Liver (tissue), 8 donors: ENCODE measurements at regions not wholly inside any gene's neighbourhood (a gene's known extent, or its start where the extent isn't known, plus 50 kb on each side); places are given as distances from the start of the nearest gene placed in this dataset.

ENCODE experiments used
- DNase-seq: peaks from one replicate; pipeline ENCODE4 v3.0.0-alpha.2; 2017; ENCODE audit warnings: low spot score
- H3K27ac ChIP-seq, 2 donors: one replicate each; pipeline ENCODE4 v1.7.0; 2013; ENCODE audit warnings: inconsistent platforms in 2 of 2, low read length in 2 of 2, control low read depth in 1 of 2, low read depth in 1 of 2, mild to moderate bottlenecking in 1 of 2
- H3K27me3 ChIP-seq, 4 donors: one replicate each; pipeline versions ENCODE4 v1.6.1 to v1.7.0; 2013; ENCODE audit warnings: low read length in 3 of 4, inconsistent platforms in 1 of 4, mild to moderate bottlenecking in 1 of 4, moderate library complexity in 1 of 4; ENCODE audit not compliant: control insufficient read depth in 4 of 4, insufficient read depth in 4 of 4
- H3K36me3 ChIP-seq, 4 donors: one replicate each; pipeline versions ENCODE4 v1.6.1 to v1.7.0; 2013; ENCODE audit warnings: low read length in 3 of 4, mild to moderate bottlenecking in 3 of 4, low read depth in 1 of 4, moderate library complexity in 1 of 4; ENCODE audit not compliant: control insufficient read depth in 4 of 4, insufficient read depth in 3 of 4
- H3K4me1 ChIP-seq, 4 donors: one replicate each; pipeline versions ENCODE4 v1.6.1 to v1.7.0; 2013; ENCODE audit warnings: low read length in 3 of 4, mild to moderate bottlenecking in 3 of 4, moderate library complexity in 1 of 4; ENCODE audit not compliant: control insufficient read depth in 4 of 4, insufficient read depth in 4 of 4
- H3K4me3 ChIP-seq, 3 donors: one replicate each; pipeline versions ENCODE4 v1.6.1 to v1.7.0; 2013; ENCODE audit warnings: low read length in 3 of 3, control low read depth in 1 of 3, low read depth in 1 of 3, mild to moderate bottlenecking in 1 of 3
- H3K9ac ChIP-seq, 2 donors: one replicate each; pipeline ENCODE4 v1.7.0; 2013; ENCODE audit warnings: low read length in 2 of 2, mild to moderate bottlenecking in 2 of 2, moderate library complexity in 2 of 2, control low read depth in 1 of 2, low read depth in 1 of 2
- H3K9me3 ChIP-seq, 4 donors: one replicate each; pipeline versions ENCODE4 v1.6.1 to v1.7.0; 2013; ENCODE audit warnings: low read length in 3 of 4; ENCODE audit not compliant: control insufficient read depth in 4 of 4
- CTCF ChIP-seq: fragments of 150-350 bp; IDR thresholded peaks from 2 replicates; pipeline ENCODE4 v1.5.1; 2017; ENCODE audit warnings: improper control_type of control experiment, low read depth, low read length; ENCODE audit not compliant: missing input control
- EGR1 ChIP-seq, 2 donors: IDR thresholded peaks; 2 replicates each; pipeline ENCODE4 v1.6.1; 2016 to 2018; ENCODE audit warnings: antibody characterized with exemption in 2 of 2, low read depth in 2 of 2
- GABPA ChIP-seq, 2 donors: IDR thresholded peaks in 1 of 2; conservative IDR thresholded peaks in 1 of 2; 2 replicates each; pipeline ENCODE4 v1.6.1; 2016; ENCODE audit warnings: antibody characterized with exemption in 2 of 2, mild to moderate bottlenecking in 1 of 2, moderate library complexity in 1 of 2
- HNF4A ChIP-seq, 2 donors: conservative IDR thresholded peaks; 2 replicates each; pipeline ENCODE4 v1.6.1; 2016; ENCODE audit warnings: antibody characterized with exemption in 2 of 2, mild to moderate bottlenecking in 2 of 2
- HNF4G ChIP-seq: IDR thresholded peaks from 2 replicates; pipeline ENCODE4 v1.6.1; 2016; ENCODE audit warnings: antibody characterized with exemption
- JUND ChIP-seq, 2 donors: IDR thresholded peaks; 2 replicates each; pipeline ENCODE4 v1.6.1; 2016; ENCODE audit warnings: antibody characterized with exemption in 2 of 2
- MAX ChIP-seq: IDR thresholded peaks from 2 replicates; pipeline ENCODE4 v1.6.1; 2016; ENCODE audit warnings: antibody characterized with exemption
- NR2F2 ChIP-seq: IDR thresholded peaks from 2 replicates; pipeline ENCODE4 v1.6.1; 2016; ENCODE audit warnings: antibody characterized with exemption
- RAD21 ChIP-seq, 2 donors: IDR thresholded peaks; 2 replicates each; pipeline ENCODE4 v1.6.1; 2016; ENCODE audit warnings: antibody characterized with exemption in 2 of 2, mild to moderate bottlenecking in 2 of 2
- REST ChIP-seq: IDR thresholded peaks from 2 replicates; pipeline ENCODE4 v1.6.1; 2016; ENCODE audit warnings: antibody characterized with exemption, mild to moderate bottlenecking
- RXRA ChIP-seq, 2 donors: IDR thresholded peaks; 2 replicates each; pipeline ENCODE4 v1.6.1; 2017 to 2018; ENCODE audit warnings: antibody characterized with exemption in 2 of 2, mild to moderate bottlenecking in 1 of 2
- SP1 ChIP-seq: IDR thresholded peaks from 2 replicates; pipeline ENCODE4 v1.6.1; 2018; ENCODE audit warnings: antibody characterized with exemption, mild to moderate bottlenecking
- TAF1 ChIP-seq: conservative IDR thresholded peaks from 2 replicates; pipeline ENCODE4 v1.6.1; 2016; ENCODE audit warnings: antibody characterized with exemption, mild to moderate bottlenecking
- YY1 ChIP-seq: IDR thresholded peaks from 2 replicates; pipeline ENCODE4 v1.6.1; 2016; ENCODE audit warnings: antibody characterized with exemption, mild to moderate bottlenecking
- ZBTB33 ChIP-seq: IDR thresholded peaks from 2 replicates; pipeline ENCODE4 v1.6.1; 2016; ENCODE audit warnings: antibody characterized with exemption
- WGBS: extraction: QIAGEN DNeasy Blood & Tissue Kit; methylation state at CpG from one replicate; pipeline ENCODE4 v1.1.7; 2013; 5-methylcytosine and 5-hydroxymethylcytosine counted together
- donor health status: healthy.
- donor health status: healthy.
- donor health status: healthy.
- donor health status: healthy.
- donor health status: healthy.

GRCh38 chr17:68122587-68122986, 87.1 kb downstream of the KPNA2 start:
- Histone ChIP-seq H3K4me3 (no peak overlapping the region), H3K27me3 (no peaks in the 10 kb centered on the region), H3K4me1 (no peaks in the 10 kb centered on the region), H3K9ac (no peak overlapping the region), H3K27ac (no peak overlapping the region), H3K9me3 (peaks cover 0 to 2% (median 0%) of the 10 kb centered on the region in 4 donors), H3K36me3 (peaks cover 1 to 20% (median 8%) of the 10 kb centered on the region in 4 donors)
- 96% methylated on average over 3 of the region's 3 CpGs for WGBS
- TF ChIP-seq RAD21 (IDR thresholded peaks at IDR 0.05): no peak
- DNase-seq: no peak

- no peaks in the 10 kb centered on the region for H3K27me3 ChIP-seq
- H3K36me3 ChIP-seq: peaks cover 1 to 17% (median 9%) of the 10 kb centered on the region in 4 donors
- no peak overlapping the region for H3K4me3 ChIP-seq
- H3K9ac ChIP-seq: no peak overlapping the region
- peaks cover 0 to 2% (median 0%) of the 10 kb centered on the region in 4 donors for H3K9me3 ChIP-seq
- no peaks in the 10 kb centered on the region for H3K4me1 ChIP-seq
- no peak for TF ChIP-seq YY1
- TF ChIP-seq ZBTB33: no peak
- TF ChIP-seq TAF1: no peak
- TF ChIP-seq CTCF: no peak
- TF ChIP-seq NR2F2: no peak
- no peak for TF ChIP-seq SP1
- no peak for TF ChIP-seq REST
- no peak for TF ChIP-seq EGR1 (IDR thresholded peaks at IDR 0.05; ENCODE audit: low read depth in 2 of 2)
- TF ChIP-seq HNF4G: no peak
- no peak for TF ChIP-seq RAD21 (IDR thresholded peaks at IDR 0.05)
- no peak for TF ChIP-seq JUND (IDR thresholded peaks at IDR 0.05)
- TF ChIP-seq GABPA (IDR thresholded peaks at IDR 0.05 in 1 of 2, conservative IDR thresholded peaks at IDR 0.05 in 1 of 2): no peak
- no peak for TF ChIP-seq MAX
- TF ChIP-seq RXRA (IDR thresholded peaks at IDR 0.05): no peak
- TF ChIP-seq HNF4A (conservative IDR thresholded peaks at IDR 0.05): no peak
- no peak overlapping the region for H3K27ac ChIP-seq
- DNase-seq: no peak
- WGBS: 80% methylated on average over 6 of the region's 6 CpGs
Observed at GRCh38 chr17:68125111-68125870, 89.8 kb downstream of the KPNA2 start.
